ENCODE measurements at regions not wholly inside any gene's neighbourhood (a gene's known extent, or its start where the extent isn't known, plus 50 kb on each side); places are given as distances from the start of the nearest gene placed in this dataset.

- DNase-seq (ENCODE audit: low read depth in 2 of 2): no peak
Measured at GRCh38 chr13:106299621-106300020, 235.8 kb downstream of the EFNB2 start.

- no peak for DNase-seq (ENCODE audit: low read depth in 2 of 2)
Measured at GRCh38 chr13:106297283-106297682, 238.2 kb downstream of the EFNB2 start.

DNA sequence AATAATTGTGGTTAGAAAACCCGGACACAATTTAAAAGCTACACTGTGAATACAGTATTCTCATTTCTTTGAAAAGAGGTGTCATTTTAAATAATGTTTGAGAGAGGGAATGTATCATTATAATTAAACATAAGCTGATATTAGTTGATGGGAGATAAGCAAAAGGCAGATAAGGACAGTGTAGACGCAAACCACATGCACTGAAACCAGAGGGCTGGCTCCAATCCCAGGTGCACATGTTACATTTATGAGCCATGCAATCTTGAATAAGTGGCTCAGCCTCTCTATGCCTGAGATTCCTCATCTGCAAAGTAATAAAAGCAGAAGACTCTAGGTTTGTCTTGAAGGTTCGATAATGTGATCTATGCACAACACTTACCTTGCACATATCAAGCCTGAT, 238.7 kb downstream of the EFNB2 start:
- DNase-seq (ENCODE audit: low read depth in 2 of 2): no peak

DNA sequence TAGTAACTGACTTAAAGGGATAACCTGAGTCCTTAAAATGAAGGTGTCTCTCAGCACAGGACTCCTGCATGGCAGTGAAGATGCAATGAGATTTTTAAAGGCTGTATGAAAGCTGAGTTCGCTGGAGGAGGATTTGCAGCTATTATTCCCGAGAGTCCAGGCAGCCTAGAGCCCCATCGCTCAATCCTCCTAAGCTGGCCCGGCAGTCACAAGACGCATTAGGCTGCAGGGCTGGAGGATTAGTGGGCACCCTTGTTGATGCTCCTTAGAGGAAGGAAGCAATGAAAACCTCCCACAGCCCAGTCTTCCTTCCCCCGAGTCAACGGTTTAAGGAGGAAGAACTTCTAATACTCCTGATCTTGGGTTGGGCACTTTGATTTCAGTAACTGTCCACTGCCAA, 239.5 kb downstream of the EFNB2 start:
- DNase-seq (ENCODE audit: low read depth in 2 of 2): no peak

DNA sequence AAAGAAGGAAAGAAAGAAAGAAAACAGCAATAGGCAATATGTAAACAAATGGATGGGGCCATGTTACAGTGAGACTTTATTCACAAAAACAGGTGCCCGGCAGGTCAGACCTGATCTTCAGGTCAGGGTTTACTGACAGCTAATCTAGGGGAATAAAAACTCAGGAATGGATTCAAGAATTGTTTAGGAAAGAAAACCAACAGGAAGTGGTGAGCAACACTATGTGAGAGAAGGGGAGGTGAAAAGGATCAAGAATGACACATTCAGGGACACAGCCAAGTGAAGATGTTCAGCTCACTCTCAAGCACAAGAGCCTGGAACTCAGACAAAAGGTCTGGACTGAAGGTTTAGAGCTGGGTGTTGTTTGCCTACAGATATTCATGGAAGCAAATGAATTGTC, 244.5 kb downstream of the EFNB2 start:
- DNase-seq (ENCODE audit: low read depth in 2 of 2): no peak

GRCh38 chr13:106287351-106287750, 248.1 kb downstream of the EFNB2 start:
- DNase-seq (ENCODE audit: low read depth in 2 of 2): no peak

GRCh38 chr13:106286811-106287210, 248.7 kb downstream of the EFNB2 start:
- no peak for DNase-seq (ENCODE audit: low read depth in 2 of 2)

DNA sequence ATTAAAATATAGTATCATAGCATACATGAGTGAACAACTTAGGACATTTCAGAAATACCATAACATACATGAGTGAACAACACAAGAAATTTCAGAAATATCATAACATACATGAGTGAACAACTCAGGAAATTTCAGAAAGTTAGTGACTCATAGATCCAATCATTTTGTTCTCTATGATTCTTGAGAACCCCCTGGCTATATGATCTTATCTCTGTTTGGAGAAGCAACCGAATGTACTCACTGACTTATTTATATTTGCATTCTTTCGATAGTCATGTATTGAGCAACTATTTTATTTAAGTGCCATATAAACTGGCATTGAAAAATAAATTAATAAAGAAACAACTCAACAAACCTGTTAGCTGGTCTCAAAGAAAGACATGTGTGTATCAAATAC, 251.1 kb downstream of the EFNB2 start:
- DNase-seq (ENCODE audit: low read depth in 2 of 2): no peak

GRCh38 chr13:106281426-106281825, 254.0 kb downstream of the EFNB2 start:
- DNase-seq (ENCODE audit: low read depth in 2 of 2): no peak

GRCh38 chr13:106277484-106278154, 257.8 kb downstream of the EFNB2 start:
- DNase-seq (ENCODE audit: low read depth in 2 of 2): no peak

GRCh38 chr13:106276876-106277275, 258.6 kb downstream of the EFNB2 start:
- DNase-seq (ENCODE audit: low read depth in 2 of 2): no peak

GRCh38 chr13:106275446-106276032, 259.9 kb downstream of the EFNB2 start:
- DNase-seq (ENCODE audit: low read depth in 2 of 2): no peak

DNA sequence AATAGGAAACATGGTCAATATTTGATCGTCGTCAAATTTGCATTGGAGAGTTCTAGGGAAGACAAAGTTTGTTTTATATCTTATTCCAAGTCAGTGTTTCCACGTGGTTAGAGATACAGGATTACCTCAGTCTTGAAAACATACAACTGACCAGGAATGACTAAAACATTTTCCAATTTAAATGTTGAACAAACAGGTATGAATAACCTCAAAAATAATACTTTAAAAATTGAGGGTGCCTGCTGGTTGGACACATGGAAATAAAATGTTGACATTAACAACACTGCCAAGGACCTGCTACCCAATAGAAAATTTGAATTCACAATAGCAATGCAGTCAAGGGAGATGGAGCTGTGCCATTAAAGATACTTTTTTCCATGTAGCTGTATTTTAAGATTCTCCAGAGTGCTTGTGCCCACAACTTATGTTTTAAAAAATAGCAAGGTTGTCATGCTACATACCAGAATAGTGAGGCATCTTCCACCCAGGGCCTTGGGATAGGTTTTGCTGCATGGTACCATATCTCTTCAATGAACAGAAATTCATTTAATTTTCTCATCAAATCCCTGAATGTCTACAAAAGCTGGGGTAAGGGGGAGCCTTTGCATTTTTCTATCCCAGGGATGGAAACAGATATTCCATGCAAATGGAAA, 260.8 kb downstream of the EFNB2 start:
- no peak for DNase-seq (ENCODE audit: low read depth in 2 of 2)

DNA sequence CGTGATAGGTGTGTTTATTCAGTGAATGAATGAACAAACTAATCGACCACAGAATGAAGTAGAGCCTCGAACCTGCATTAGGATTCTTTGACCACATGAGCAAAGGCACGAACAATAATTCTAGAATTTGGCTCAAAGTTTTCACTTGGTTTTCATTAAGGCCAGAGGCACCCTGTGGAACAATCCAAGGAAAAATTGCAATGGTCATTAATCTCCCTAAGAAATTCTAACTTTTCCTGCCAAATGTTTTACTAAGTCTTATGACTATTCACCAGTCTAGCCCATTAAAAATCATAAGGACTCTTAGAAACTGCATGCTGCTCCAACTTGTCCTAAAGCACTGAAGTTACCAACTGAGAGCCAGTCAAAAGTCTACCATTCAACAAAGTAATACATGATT, 271.7 kb downstream of the EFNB2 start:
- DNase-seq (ENCODE audit: low read depth in 2 of 2): no peak

- no peak for DNase-seq (ENCODE audit: low read depth in 2 of 2)
Measured at GRCh38 chr13:106262886-106263285, 272.6 kb downstream of the EFNB2 start.

GRCh38 chr13:106261450-106261849, 274.0 kb downstream of the EFNB2 start:
- no peak for DNase-seq (ENCODE audit: low read depth in 2 of 2)

DNA sequence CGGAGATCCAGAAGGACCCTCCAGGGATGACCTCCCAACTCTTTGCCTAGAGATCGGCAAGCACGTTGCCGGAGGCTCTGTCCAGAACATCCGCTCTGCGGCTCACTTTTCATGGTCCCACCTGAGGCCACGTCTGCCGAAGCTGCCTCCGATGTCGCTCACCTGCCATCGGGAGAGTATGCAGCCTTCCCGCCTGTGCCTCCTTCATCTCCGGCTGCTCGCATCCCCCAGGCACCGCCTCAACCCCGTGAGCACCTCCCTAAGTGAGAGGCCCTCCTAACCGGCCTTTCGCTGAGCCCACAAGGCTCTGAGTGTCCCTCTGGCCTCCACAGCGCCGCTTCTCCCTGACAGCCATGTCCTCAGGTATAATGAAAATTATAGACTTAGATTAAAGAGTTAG, 275.1 kb downstream of the EFNB2 start:
- no peak for DNase-seq (ENCODE audit: low read depth in 2 of 2)

- DNase-seq (ENCODE audit: low read depth in 2 of 2): no peak
Measured at GRCh38 chr13:106259928-106260327, 275.5 kb downstream of the EFNB2 start.

GRCh38 chr13:106246666-106247188, 288.7 kb downstream of the EFNB2 start:
- no peak for DNase-seq (ENCODE audit: low read depth in 2 of 2)

DNA sequence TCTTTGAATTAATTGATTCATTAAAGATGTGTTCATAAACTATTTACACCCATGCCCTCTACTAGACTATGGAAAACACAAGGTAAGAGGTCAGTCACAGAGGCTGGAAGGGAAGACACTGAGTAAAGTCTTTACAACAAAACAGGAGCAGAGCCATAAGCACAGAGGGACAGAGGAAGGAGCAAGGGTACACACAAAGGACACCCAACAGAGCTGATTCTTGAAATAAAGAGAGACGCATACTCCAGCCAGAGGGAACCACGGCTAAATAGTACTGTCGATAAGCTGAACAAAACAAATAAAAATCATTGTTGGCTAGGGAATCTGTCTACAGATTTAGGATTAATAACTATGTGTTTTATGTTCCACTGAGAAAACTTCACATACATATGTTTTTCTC, 289.2 kb downstream of the EFNB2 start:
- DNase-seq (ENCODE audit: low read depth in 2 of 2): no peak

GRCh38 chr13:106243011-106243565, 292.4 kb downstream of the EFNB2 start:
- DNase-seq (ENCODE audit: low read depth in 2 of 2): no peak

DNA sequence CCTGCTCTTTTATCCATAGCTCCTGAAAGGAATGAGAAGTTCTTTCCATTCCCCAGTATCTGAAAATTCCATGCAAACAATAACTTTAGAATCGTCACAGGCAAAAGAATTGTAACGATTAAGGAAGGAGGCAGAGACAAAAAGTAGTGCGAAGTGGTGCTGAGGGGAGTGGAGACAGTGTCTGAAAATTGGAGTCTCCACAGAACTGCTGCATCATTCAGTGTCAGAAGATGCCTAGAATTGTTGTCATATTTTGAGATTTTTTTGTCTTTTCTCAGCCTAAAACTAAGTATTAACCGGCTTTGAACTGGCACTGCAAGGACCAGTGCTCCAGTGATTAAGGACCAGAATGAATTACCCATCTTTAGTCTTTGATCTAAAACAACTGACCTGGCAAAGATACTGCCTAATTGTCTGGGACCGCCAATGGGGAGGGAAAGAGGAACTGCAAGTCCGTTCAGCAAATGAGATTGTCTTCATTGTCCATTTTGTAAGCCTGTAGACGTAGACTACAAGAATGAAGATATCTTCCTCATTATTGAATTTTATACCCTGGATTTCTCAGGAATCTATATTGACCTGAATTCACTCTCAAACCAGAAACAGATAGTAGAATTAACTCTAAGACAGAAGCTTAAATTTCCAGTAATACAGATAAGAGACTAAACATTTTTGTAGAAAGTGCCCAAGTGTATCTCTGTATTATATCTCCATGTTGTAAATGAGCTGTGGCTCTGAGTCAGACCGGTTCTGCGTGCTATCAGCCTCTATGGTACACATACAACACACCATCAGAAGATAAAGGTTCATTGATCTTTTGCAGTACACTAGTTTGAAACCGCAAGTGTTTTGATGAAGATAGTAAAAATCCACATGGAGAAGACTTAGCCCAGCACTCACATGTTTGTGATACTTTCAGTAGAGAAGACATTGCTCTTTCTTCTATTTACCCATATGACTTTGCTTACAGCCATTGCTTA, 293.2 kb downstream of the EFNB2 start:
- no peak for DNase-seq (ENCODE audit: low read depth in 2 of 2)
